MV-4-11 (cell line): ENCODE measurements at regions not wholly inside any gene's neighbourhood (a gene's known extent, or its start where the extent isn't known, plus 50 kb on each side); places are given as distances from the start of the nearest gene placed in this dataset.
"Not testable (repeated sequence)": the region's sequence is repeated elsewhere in the genome, so short reads cannot be mapped to it uniquely, and the experiment has no call there.

Source experiments
- DNase-seq: peaks from one replicate; lab custom pipeline; 2025; lab: John Stamatoyannopoulos, UW

- DNase-seq, result not testable (repeated sequence)
Measured at GRCh38 chr9:41754822-41755221, 374.4 kb downstream of the CNTNAP3B start.

GRCh38 chr9:41754403-41754802, 374.8 kb downstream of the CNTNAP3B start:
- DNase-seq, result not testable (repeated sequence)

GRCh38 chr9:41741897-41742296, 387.3 kb downstream of the CNTNAP3B start:
- DNase-seq, result not testable (repeated sequence)

- DNase-seq, result not testable (repeated sequence)
Measured at GRCh38 chr9:41741173-41741572, 388.1 kb downstream of the CNTNAP3B start.

GRCh38 chr9:41738681-41739080, 390.5 kb downstream of the CNTNAP3B start:
- DNase-seq, result not testable (repeated sequence)

GRCh38 chr9:41699190-41699589, 430.0 kb downstream of the CNTNAP3B start:
- DNase-seq, result not testable (repeated sequence)

GRCh38 chr9:41697080-41697479, 432.1 kb downstream of the CNTNAP3B start:
- DNase-seq, result not testable (repeated sequence)

- DNase-seq, result not testable (repeated sequence)
Measured at GRCh38 chr9:41679312-41679711, 449.9 kb downstream of the CNTNAP3B start.

- not testable (repeated sequence) for DNase-seq
Measured at GRCh38 chr9:41663497-41664036, 465.7 kb downstream of the CNTNAP3B start.

GRCh38 chr9:41658706-41659105, 469.6 kb upstream of the ZNG1F start:
- DNase-seq, result not testable (repeated sequence)

GRCh38 chr9:41658116-41658515, 469.0 kb upstream of the ZNG1F start:
- not testable (repeated sequence) for DNase-seq

GRCh38 chr9:41657141-41657540, 468.0 kb upstream of the ZNG1F start:
- DNase-seq, result not testable (repeated sequence)

- peak; percentile 9 for DNase-seq
Measured at GRCh38 chr9:41655071-41655554, 466.0 kb upstream of the ZNG1F start.

- DNase-seq, result not testable (repeated sequence)
Measured at GRCh38 chr9:41654349-41654748, 465.2 kb upstream of the ZNG1F start.

- not testable (repeated sequence) for DNase-seq
Measured at GRCh38 chr9:41653560-41654340, 464.6 kb upstream of the ZNG1F start.

- DNase-seq, result not testable (repeated sequence)
Measured at GRCh38 chr9:41652800-41653199, 463.7 kb upstream of the ZNG1F start.

- not testable (repeated sequence) for DNase-seq
Measured at GRCh38 chr9:41652100-41652713, 463.1 kb upstream of the ZNG1F start.

- DNase-seq, result not testable (repeated sequence)
Measured at GRCh38 chr9:41650086-41650485, 461.0 kb upstream of the ZNG1F start.

GRCh38 chr9:41648564-41648963, 459.4 kb upstream of the ZNG1F start:
- DNase-seq, result not testable (repeated sequence)

- not testable (repeated sequence) for DNase-seq
Measured at GRCh38 chr9:41646246-41646645, 457.1 kb upstream of the ZNG1F start.

GRCh38 chr9:41643571-41644279, 454.6 kb upstream of the ZNG1F start:
- DNase-seq, result not testable (repeated sequence)

GRCh38 chr9:41633726-41634125, 444.6 kb upstream of the ZNG1F start:
- DNase-seq, result not testable (repeated sequence)
